SK-MEL-5 (cell line): ENCODE measurements at regions not wholly inside any gene's neighbourhood (a gene's known extent, or its start where the extent isn't known, plus 50 kb on each side); places are given as distances from the start of the nearest gene placed in this dataset.

ENCODE experiments used
- DNase-seq: peaks from one replicate; pipeline ENCODE4 v3.0.0-alpha.2; 2016; ENCODE audit warnings: low read depth, low spot score
- in situ Hi-C: cut with HindIII; loops from 2 replicates; pipeline ENCODE4 v1.10.0; 2016; ENCODE audit warnings: low sequenced_read_pairs, high pct_unique_total_duplicates, low pct_unique_long_range_greater_than_20kb

DNA sequence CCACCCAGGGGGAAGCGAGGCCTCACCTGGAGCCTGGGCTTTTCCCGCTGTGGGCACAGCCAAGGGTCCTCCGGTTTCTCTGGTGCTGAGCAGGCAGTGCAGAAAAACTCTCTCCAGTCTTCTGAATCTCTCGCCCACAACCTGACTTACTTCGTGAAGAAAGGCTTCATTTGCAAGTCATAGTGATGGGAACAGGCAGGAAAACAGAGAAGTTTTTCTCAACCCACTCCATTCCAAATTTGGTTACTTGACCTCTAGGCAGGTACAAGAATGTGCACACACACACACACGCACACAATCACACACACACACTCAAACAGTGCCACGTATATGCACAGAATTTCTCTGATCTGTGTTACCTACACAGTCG, 524.5 kb downstream of the CD83 start:
- DNase-seq: no peak
- in situ Hi-C loops: no loop called here

DNA sequence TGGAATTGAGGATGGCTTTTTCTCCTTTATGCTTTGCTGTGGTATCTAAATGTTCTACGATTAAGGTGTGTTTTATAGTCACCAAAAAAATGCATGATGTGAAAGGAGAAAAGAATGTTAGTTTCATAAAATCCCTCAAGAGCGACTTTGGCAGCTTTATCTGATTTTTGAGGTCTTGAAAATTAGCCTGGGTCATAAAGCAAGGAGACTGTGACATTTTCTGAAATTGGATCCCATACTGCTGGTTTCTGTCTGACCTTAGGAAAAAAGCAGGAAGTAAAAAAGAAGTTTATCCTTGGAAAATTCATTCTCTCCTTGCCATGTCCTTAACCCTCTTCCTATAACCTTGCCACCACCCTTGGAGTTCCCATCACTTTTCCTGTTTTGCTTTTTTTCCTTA, 525.3 kb downstream of the CD83 start:
- in situ Hi-C loops: no loop called here
- no peak for DNase-seq

- no peak for DNase-seq
- in situ Hi-C loops: no loop called here
These were observed 526.8 kb downstream of the CD83 start for GRCh38 chr6:14644381-14644780.

DNA sequence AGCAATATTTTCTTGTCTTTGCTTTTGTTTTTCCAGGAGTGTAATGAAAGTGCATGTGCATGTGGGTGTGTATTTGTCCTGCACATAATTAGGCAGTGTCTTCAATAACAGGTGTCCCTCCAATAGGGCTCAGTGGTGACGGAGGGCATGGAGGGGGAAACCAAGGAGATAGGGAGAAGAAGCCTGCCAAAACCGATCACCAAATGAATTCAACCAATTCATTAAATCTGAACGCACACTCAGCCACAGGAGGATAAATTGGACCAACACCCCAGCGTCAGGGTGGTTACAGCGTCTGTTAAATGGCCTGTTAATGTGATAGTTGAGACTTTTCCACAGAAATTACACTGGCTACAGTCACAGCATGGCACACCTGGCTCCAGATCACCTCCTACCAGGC, 527.6 kb downstream of the CD83 start:
- DNase-seq: no peak
- in situ Hi-C loops: no loop called here

GRCh38 chr6:14645841-14646240, 528.3 kb downstream of the CD83 start:
- in situ Hi-C loops: no loop called here

DNA sequence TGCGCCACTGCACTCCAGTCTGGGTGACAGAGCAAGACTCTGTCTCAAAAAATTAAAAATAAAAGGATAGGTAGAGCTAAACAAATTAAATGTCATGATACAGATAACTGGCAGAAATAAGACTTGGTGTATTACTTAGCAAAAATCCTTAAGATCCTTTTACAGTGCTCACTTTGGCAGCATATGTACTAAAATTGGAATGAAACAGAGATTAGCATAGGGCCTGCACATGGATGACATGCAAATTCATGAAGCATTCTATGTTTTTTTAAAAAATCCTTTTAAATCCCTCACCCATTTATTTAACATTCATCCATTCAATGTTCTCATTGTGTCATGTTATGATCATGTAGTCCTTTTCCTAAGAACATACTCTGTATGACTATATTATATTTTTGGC, 528.8 kb downstream of the CD83 start:
- in situ Hi-C loops: no loop called here
- no peak for DNase-seq

More at GRCh38 chr6:14645841-14646240, 528.3 kb downstream of the CD83 start:
- DNase-seq: no peak

DNA sequence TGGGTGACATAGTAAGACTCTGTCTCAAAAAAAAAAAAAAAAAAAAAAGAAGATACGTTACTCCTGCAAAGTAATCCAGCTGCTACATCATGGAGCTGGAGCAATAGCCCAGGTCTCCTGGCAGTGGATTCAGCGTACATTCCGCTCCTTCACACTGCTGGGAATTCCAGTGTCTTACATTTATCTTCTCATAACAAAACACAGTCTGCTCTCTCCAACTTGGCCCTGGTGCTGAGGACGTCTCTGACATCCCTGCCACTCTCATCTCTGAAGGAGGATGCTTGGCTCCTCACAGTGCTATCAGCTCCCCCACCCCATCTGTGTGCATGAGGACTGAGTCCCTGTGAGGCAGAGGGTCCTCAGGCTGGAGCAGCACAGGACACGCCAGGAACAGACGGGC, 529.8 kb downstream of the CD83 start:
- no peak for DNase-seq
- in situ Hi-C loops: no loop called here

DNA sequence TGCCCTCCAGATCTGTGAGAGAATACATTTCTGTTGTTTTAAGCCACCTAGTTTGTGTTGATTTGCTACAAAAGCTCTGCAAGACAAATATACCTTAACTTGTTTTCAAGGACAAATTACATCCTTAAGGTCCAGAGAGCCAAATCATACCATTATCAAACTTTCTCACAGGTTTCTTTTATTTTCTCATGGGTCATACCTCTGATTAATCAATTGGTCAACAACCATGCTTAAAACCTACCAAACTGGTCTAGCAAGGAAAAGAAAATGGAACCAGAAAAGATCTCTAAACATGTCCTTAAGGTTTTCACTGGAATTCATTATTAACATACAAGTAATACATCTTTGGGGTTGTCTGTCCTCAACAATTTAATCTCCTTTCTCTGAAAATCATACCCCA, 535.0 kb downstream of the CD83 start:
- DNase-seq: no peak
- in situ Hi-C loops: no loop called here

DNA sequence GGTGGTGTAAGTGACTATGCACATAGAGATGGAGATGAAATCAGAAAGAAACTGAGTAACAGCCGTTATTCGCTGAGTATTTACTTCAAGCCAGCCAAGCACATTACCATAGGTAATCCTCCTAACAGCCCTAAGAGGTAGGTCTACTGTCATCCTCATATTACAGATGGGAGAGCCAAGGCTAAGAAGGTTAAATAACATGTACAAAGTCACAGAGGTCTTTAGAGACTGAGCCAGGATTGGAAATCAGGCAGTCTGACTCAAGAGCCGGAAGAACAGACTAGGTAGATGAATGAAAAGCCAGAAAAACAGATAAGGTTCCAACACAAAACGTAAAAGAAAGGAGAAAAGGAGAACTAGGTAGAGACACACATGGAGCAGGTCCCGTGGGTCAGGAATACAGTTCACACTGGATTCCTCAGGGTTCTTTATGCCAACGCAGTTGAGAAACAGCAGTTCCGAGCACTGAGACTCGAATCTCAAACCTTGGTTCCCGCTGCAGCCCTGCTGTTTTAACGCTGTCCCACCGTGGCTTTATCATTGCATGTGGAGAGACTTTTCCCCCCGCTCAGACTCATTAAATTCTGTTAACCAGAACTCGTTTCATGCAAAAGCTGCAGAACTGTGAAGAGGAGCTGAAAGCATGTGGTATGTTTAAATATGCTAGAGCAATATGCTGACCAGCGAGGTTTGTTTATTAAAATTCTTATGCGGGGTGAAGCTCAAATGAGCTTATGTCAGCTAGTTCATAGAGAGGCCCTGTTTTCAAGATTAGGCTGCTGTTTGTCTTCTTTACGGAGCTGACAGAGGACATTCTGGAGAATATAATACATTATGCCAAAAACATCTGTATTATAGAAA, 537.9 kb downstream of the CD83 start:
- DNase-seq: no peak
- in situ Hi-C loops: no loop called here

DNA sequence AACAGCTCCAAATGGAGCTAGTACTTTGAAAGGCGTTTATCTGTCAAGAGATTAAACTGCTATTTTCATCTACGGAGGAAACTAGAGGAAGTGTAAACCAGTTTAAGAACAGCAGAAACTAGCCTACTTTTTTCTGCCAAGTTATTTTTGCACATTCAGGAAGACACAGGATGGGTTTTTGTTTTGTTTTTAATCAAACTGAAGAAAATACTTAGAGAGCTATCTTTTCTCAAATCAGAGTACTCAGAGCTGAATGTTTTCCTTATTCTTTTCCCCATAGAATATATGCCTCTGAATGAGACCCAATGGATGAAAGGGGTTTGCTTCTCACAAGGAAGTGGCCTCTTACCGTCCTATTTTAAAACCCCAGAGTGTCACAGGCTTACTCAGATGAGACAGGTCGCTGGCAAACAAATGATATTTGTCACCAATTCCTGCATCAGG, 538.5 kb downstream of the CD83 start:
- in situ Hi-C loops: no loop called here
- DNase-seq: no peak

DNA sequence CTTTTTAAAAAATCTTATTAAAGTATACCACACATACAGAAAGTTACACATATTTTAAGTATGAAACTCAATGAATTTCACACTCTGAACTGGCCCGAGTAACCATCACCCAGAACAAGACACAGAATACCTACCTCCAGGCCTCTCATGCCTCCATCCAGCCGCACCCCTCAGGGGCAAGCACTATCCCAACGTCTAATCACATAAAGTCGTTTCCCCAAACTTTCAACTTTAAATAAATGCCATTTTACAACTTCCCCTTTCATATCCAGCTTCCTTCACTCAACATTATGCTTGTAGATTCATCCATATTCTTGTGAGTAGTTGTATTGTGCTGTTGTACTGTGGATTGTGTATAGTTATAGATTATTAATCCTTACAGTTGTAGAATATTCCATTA, 539.1 kb downstream of the CD83 start:
- in situ Hi-C loops: no loop called here
- DNase-seq: no peak

GRCh38 chr6:14658030-14658429, 540.5 kb downstream of the CD83 start:
- in situ Hi-C loops: no loop called here

GRCh38 chr6:14658886-14659561, 541.5 kb downstream of the CD83 start:
- in situ Hi-C loops: no loop called here
- DNase-seq: peak; percentile 23

More at GRCh38 chr6:14658030-14658429, 540.5 kb downstream of the CD83 start:
- no peak for DNase-seq

DNA sequence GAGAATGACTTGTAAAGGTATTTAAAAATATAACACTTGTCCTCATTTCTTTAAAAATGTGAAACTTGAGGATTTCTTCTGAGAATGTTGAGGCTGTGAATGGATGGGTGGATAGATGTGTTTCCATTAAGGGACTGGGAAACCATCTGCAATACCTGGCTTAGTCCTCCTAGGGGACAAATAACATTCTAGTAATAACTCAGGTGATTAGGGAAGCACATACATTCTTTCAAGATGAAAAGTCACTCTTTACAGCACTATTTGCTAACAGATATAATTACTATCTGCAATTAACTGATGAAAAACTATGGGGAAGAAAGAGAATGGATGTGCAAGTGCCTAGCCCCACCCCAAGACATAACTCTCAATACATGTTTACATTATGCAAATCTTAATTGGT, 542.3 kb downstream of the CD83 start:
- in situ Hi-C loops: no loop called here
- no peak for DNase-seq

DNA sequence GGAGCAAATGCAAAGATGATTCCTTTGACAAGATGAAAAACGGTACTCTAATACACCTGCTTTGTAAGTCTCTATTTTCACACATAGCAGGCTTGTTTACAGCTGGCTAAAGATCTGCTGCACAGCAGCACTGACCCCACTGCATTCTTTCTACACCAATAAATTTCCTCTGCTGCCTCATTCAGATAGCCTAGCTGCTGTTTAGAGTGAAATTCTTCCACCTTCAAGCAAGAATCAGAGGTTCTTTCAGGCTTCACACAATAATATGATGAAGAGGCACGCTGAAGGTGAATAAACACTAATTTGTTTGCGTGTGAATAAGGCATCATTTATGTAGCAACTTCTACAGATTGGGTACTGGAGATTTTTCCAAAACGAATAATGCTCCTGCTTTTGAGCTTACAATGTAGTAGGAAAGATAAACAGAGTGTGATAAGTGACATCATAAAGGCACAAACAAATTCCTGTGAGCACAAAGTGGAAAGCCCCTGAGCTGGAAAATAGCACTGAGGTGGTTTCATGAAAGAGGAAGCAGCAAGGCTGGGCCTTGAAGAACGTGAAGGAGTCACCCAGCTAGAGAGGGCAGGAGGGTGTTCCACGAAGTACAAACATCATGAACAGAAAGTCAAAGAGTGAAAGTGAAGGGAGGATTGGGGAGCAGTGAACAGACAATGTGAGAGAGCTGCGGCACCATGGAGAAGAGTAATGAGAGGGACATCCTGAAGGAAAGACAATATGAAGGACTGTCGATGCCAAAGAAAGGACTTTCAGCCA, 543.4 kb downstream of the CD83 start:
- DNase-seq: no peak
- in situ Hi-C loops: no loop called here

DNA sequence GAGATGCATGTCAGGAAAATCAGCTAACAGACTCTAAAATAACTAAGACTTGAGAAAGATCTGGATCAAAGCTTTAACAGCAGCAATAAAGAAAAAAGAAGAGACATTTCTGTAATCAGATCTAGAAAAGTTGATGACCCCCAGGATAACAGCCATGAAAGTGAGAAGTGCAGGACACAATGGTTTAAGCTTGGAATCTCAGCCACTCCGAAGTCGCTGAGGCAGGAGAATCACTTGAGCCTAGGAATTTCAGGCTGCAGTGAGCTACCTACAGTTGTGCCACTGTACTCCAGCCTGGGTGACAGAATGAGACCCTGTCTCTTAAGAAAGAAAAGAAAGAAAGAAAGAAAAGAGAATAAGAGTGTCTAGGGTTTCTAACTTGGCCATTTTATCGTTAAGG, 544.1 kb downstream of the CD83 start:
- in situ Hi-C loops: no loop called here
- DNase-seq: no peak

- in situ Hi-C loops: no loop called here
- no peak for DNase-seq
These were observed 546.6 kb downstream of the CD83 start for GRCh38 chr6:14664112-14664601.

DNA sequence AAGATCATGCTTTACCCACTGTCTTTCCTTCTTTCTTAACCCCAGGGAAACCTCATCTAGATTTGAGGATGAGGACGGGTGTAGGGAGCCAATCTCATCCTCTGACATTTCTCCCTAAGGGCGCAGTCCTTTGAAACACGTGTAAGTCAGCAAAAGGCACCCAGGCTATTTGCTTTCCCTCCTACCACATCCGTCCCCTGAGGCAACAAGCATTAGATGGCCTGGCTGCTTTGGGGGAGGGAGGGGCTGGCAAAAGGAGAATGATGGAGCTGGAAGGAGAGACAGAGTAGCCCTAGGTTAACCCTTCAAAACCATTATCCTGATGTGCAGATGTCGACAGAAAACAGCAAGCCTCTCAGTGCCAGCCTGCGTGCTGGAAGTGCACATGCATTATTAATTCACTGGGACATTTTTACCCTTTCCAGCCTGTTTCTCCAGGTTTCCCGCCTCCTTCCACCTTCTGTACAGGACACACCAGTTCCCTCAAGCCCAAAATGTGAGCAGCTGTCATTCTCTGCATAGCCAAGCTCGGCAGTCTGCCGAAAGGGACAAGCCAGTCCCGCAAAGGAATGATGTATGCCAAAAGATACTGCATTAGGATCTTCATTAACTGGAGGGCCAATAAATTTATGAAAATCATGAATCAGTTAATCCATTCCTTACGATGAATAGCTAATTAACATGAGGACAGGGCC, 547.2 kb downstream of the CD83 start:
- DNase-seq: peak; percentile 27

More for the DNA sequence above, 547.2 kb downstream of the CD83 start:
- in situ Hi-C loops: no loop called here
